HUDEP-2 (cell line): ENCODE measurements at regions not wholly inside any gene's neighbourhood (a gene's known extent, or its start where the extent isn't known, plus 50 kb on each side); places are given as distances from the start of the nearest gene placed in this dataset.
"Not testable (repeated sequence)": the region's sequence is repeated elsewhere in the genome, so short reads cannot be mapped to it uniquely, and the experiment has no call there.

Experiments
- DNase-seq, 76 experiments: peaks; one replicate each; lab custom pipeline; 2025; ENCODE audit not compliant: unreplicated experiment in 76 of 76; lab: John Stamatoyannopoulos, UW

DNA sequence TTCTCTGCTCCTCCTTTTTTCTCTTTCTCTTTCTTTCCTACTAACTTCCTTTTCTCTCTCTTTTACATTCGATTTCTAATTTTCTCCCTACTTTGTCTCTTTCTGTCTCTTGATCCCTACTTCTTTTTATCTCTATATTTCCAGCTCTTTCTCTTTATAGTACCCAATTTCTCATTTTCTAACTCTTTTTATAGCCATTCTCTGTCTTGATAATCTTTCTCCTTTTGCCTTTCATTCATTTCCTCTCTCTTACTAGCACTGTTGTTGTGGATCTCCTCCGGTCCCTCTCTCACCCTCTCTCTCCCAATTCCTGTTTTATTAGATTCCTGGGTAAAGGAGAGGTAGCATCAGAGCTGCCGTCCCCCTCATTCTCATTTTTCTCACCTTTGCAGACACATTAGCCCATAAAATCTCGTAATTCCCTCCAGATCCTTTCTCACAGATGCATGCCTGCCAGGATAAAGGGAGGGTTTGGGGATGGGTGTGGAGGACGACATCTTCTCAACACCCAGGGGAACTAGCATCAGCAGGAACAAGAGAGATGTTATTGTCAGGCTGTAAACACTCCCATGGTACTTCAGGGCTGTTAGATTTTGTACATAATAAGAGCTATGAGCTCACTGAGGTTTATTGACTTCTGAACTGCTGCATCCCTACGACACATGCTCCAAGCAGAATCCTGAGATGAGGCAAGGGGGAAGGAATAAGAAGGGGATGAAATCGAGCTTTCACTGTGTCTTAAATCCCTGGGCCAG is 159.0 kb upstream of the GALNT2 start:
- no peak for DNase-seq

DNA sequence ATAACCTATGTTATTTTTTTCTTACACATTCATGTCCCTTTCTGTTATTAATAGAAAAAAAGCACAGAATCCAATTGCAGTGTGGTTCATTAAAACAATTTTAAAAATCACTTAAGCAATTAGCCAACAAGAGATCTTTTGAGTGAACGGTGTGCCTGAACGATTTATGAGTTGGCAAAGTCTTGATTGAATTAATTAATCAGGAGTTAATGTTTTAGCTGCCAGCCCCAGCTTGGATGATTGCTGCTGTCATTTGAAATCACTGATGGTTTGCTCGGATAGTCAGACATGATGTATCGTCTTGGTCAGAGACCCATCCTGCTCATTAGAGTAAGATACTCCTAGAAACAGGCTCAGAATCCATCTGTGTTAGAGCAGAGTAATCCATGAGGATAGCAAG is 158.3 kb upstream of the GALNT2 start:
- no peak for DNase-seq

DNA sequence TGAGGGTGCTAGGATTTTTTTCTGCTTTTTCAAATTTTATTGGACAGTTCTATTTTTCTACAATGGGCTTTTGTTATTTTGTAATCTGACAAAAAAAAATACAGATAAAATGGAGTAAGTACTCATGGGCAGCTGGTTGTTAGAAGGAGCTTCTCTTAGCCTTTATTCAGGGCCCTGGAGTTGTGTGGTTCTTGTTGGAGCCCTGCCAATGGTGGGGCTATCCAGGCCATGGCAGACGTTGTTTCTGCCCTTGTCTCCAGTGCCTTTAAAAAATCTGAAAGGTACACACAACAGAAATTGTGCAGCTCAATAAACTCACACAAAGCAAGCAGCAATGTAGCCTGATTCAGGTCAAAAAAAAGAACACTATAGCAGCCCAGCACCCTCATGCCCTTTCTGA is 153.5 kb upstream of the GALNT2 start:
- DNase-seq: no peak

DNA sequence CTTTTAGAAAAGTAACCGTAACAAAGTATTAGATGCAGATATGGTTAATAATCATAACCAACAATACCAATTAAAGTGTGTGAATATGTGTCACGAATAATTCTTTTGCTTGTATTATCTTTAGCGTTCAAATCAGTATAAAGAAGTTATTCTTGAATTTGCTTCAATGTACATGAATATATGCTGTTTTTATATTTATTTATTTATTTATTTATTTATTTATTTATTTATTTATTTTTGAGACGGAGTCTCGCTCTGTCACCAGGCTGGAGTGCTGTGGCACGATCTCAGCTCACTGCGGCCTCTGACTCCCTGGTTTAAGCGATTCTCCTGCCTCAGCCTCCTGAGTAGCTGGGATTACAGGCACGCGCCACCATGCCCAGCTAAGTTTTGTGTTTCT is 147.6 kb upstream of the GALNT2 start:
- DNase-seq: not testable (repeated sequence)

DNA sequence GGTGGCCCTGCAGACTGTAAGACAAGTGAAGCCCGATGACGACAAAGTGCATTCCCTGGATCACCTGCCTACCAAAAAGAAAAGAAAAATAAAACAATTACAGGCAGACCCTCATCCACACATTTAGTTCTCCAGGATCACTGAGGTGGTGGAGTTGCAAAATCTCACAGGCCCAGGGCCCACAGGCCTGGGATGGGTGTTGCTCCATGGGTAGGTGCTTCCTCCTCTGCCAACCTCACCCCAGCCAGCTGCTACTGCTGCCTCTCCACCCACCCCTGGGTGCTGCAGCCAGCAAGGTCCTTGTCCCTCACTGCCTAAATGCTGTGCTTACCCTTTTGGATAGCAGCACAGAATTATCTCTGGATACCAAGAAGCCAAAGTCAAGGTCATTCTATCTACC is 146.4 kb upstream of the GALNT2 start:
- DNase-seq: no peak

DNA sequence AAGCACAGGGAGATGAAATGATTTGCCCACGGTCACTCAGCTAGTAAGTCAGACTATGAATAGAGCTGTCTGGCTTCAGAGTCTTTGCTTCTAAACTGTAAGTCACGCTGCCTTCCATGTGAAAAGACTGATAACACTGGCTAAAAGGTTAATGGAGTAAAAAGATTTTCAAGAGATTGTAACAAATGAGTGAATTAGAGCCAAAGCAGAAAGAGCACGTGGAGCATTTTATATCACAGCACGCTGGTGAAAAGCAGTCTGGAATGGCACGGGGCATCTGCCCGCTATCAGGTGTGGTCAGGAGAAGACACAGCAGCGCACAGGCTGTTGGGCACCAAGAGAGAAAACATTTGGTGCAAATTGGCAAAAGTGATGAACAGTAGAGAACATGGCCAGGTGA is 144.8 kb upstream of the GALNT2 start:
- no peak for DNase-seq

GRCh38 chr1:229924639-229925038 is 142.4 kb upstream of the GALNT2 start:
- DNase-seq: no peak

GRCh38 chr1:229928767-229929166 is 138.3 kb upstream of the GALNT2 start:
- DNase-seq: no peak

DNA sequence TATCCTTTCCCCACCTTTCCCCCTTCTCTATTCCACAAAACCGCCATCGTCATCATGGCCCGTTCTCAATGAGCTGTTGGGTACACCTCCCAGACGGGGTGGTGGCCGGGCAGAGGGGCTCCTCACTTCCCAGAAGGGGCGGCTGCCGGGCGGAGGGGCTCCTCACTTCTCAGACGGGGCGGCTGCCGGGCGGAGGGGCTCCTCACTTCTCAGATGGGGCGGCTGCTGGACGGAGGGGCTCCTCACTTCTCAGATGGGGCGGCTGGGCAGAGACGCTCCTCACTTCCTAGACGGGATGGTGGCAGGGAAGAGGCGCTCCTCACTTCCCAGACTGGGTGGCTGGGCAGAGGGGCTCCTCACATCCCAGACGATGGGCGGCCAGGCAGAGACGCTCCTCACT is 135.3 kb upstream of the GALNT2 start:
- not testable (repeated sequence) for DNase-seq

GRCh38 chr1:229935157-229935556 is 131.9 kb upstream of the GALNT2 start:
- DNase-seq: not testable (repeated sequence)

GRCh38 chr1:229938551-229938950 is 128.5 kb upstream of the GALNT2 start:
- no peak for DNase-seq

GRCh38 chr1:229940684-229941083 is 126.4 kb upstream of the GALNT2 start:
- no peak for DNase-seq

- DNase-seq: no peak
These were observed 125.9 kb upstream of the GALNT2 start for GRCh38 chr1:229941160-229941559.

DNA sequence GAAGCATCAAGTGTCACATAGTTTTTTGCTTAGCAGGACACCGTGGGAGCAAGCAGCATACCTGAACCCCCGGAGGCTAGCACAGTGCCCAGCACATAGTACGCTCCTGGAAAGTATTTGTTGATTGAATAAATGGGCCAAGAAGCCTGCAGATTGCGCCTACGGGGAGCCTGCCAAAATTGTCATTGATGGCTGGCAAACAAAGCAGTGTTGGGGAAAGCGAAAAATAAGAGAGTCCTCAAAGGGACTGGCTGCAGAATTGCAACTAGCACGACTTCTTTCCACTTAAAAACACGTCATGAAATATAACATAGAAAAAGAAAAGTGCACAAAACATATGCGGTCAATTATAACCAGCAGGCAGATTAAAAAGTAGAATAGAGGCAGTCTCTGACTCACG is 125.2 kb upstream of the GALNT2 start:
- no peak for DNase-seq

- no peak for DNase-seq
These were observed 124.5 kb upstream of the GALNT2 start for GRCh38 chr1:229942501-229942900.

GRCh38 chr1:229943148-229943714 is 123.8 kb upstream of the GALNT2 start:
- no peak for DNase-seq

DNA sequence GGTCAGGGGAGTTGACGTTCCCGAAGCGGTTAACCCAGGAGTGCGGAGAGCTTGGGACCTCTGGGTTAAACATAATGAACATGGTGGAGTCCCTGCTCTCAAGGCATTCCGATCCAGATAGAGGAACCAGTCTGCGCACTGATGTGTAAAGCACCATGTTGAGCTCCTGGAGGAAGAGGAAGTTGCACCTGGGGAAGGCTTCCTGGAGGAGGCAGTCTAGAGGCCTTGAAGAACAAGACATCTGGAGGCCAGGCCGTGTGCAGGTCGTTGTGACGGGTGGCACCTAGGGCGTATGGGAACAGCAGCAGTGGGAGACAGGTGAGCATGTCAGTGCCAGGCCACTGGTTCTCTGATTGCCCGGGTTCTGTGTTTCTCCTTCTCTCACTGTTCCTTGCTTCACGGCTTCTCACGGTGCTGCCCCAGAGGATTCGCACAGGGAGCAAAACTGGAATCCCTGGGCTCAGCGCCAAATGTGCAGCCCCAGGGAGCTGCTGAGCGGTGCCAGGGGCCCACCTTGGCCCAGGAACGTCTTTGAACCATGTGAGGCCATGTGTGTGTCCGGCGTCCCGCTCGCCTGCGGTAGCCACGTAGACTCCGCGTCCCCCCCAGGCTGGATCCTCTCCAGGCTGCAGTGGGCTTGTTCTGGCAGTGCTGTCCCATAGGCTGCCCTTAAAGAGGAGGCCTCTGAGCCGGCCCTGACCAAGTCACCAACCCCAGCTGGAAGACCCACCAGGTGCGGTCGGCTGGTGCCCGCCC is 122.9 kb upstream of the GALNT2 start:
- no peak for DNase-seq

DNA sequence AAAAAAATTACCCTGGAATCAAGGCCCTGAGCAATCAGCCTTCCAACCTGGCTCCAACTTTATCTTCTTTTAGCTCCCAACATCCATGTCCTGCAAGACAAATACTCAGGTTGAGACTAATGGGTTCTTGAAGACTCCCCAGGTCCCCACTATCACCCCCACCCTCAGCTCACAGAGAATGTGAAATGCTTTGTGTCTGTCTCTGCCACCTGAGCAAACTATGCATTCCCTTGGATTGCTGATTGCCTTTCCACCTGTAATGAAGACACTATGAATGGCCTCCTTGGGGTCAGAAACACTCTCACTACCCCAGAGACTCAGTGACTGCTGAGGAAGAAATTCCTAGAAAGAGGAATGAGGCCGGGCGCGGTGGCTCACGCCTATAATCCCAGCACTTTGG is 121.2 kb upstream of the GALNT2 start:
- DNase-seq: no peak

GRCh38 chr1:229947968-229948367 is 119.1 kb upstream of the GALNT2 start:
- DNase-seq: no peak

DNA sequence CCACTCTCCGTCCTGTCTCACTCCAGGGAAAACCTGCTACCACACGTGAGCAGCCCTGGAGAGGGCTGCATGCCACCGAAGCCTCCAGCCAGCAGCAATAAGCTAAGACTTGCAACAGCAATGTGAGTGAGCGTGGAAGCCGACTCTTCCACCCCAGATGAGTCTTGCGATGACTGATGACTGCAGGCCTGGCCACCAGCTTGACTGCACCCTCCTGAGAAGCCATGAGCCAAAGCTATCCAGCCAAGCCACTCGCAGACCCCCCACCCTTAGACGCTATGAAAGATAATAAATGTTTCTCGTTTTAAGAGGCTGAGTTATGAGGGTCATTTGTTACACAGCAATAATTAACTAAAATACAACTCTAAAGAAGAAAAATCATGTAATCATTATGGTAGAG is 118.6 kb upstream of the GALNT2 start:
- DNase-seq: no peak

- no peak for DNase-seq
These were observed 117.5 kb upstream of the GALNT2 start for GRCh38 chr1:229949500-229949899.

GRCh38 chr1:229950020-229950419 is 117.0 kb upstream of the GALNT2 start:
- no peak for DNase-seq
